Osteoblast (primary cell): ENCODE measurements at regions not wholly inside any gene's neighbourhood (a gene's known extent, or its start where the extent isn't known, plus 50 kb on each side); places are given as distances from the start of the nearest gene placed in this dataset.
"Not testable (repeated sequence)": the region's sequence is repeated elsewhere in the genome, so short reads cannot be mapped to it uniquely, and the experiment has no call there.

Experiments
- DNase-seq: peaks from one replicate; pipeline ENCODE4 v3.0.0; 2011; ENCODE audit warnings: low spot score, mixed read lengths; ENCODE audit not compliant: insufficient read length; ENCODE audit errors: missing footprints
- H2AFZ ChIP-seq: 2 replicates; pipeline ENCODE4 v1.6.0; 2011; ENCODE audit warnings: mild to moderate bottlenecking, low read length
- H3K27ac ChIP-seq: 2 replicates; pipeline ENCODE4 v1.5.1; 2011; ENCODE audit warnings: mild to moderate bottlenecking, low read depth, low read length, moderate library complexity
- H3K27me3 ChIP-seq: 2 replicates; pipeline ENCODE4 v1.6.0; 2012; ENCODE audit warnings: mild to moderate bottlenecking, control low read depth, inconsistent platforms, low read length, moderate library complexity; ENCODE audit not compliant: insufficient read depth
- H3K36me3 ChIP-seq: 2 replicates; pipeline ENCODE4 v1.5.1; 2011; ENCODE audit warnings: mild to moderate bottlenecking, low read length, control low read depth, moderate library complexity; ENCODE audit not compliant: insufficient read depth
- H3K4me1 ChIP-seq: 2 replicates; pipeline ENCODE4 v1.5.1; 2011; ENCODE audit warnings: mild to moderate bottlenecking, low read length, control low read depth, moderate library complexity; ENCODE audit not compliant: insufficient read depth
- H3K4me2 ChIP-seq: 2 replicates; pipeline ENCODE4 v1.6.0; 2011; ENCODE audit warnings: mild to moderate bottlenecking, low read length; ENCODE audit not compliant: insufficient read depth
- H3K4me3 ChIP-seq: fragments of 200-600 bp; sonication (generic); 3 replicates; pipeline ENCODE4 v1.5.1; 2012; ENCODE audit warnings: mild to moderate bottlenecking, low read length, inconsistent platforms; ENCODE audit not compliant: insufficient read depth
- H3K79me2 ChIP-seq: 2 replicates; pipeline ENCODE4 v1.6.0; 2012; ENCODE audit warnings: mild to moderate bottlenecking, low read length, control low read depth, inconsistent platforms; ENCODE audit not compliant: insufficient read depth
- H3K9me3 ChIP-seq: 2 replicates; pipeline ENCODE4 v1.5.1; 2011; ENCODE audit warnings: low read depth, low read length, control low read depth
- H4K20me1 ChIP-seq: 2 replicates; pipeline ENCODE4 v1.6.0; 2012; ENCODE audit warnings: mild to moderate bottlenecking, low read length, control low read depth; ENCODE audit not compliant: insufficient read depth
- CTCF ChIP-seq: IDR thresholded peaks from 2 replicates; pipeline ENCODE4 v1.5.1; 2011; ENCODE audit warnings: mild to moderate bottlenecking, low read depth, low read length, moderate library complexity; ENCODE audit errors: extremely low read depth

GRCh38 chr18:38790303-38790702 is 1224.7 kb upstream of the CELF4 start:
- no peak for TF ChIP-seq CTCF

GRCh38 chr18:38789141-38789540 is 1223.5 kb upstream of the CELF4 start:
- H3K9me3 ChIP-seq: peaks cover 5% of the 10 kb centered on the region

More at GRCh38 chr18:38790303-38790702, 1224.7 kb upstream of the CELF4 start:
- Histone ChIP-seq H2AFZ (no peak overlapping the region), H3K4me2 (no peak overlapping the region), H4K20me1 (no peaks in the 10 kb centered on the region), H3K36me3 (no peaks in the 10 kb centered on the region), H3K27ac (no peak overlapping the region), H3K4me1 (no peaks in the 10 kb centered on the region), H3K27me3 (no peaks in the 10 kb centered on the region), H3K79me2 (no peaks in the 10 kb centered on the region), H3K4me3 (no peak overlapping the region), H3K9me3 (peaks cover 3% of the 10 kb centered on the region)
- no peak for DNase-seq

GRCh38 chr18:38786906-38787305 is 1221.3 kb upstream of the CELF4 start:
- Histone ChIP-seq H3K4me3 (no peak overlapping the region), H3K27me3 (no peaks in the 10 kb centered on the region), H3K9me3 (peaks cover 2% of the 10 kb centered on the region), H4K20me1 (no peaks in the 10 kb centered on the region), H2AFZ (no peak overlapping the region), H3K4me1 (no peaks in the 10 kb centered on the region), H3K36me3 (no peaks in the 10 kb centered on the region), H3K4me2 (no peak overlapping the region), H3K27ac (no peak overlapping the region), H3K79me2 (no peaks in the 10 kb centered on the region)
- DNase-seq: no peak
- TF ChIP-seq CTCF: no peak

More at GRCh38 chr18:38789141-38789540, 1223.5 kb upstream of the CELF4 start:
- Histone ChIP-seq H3K27me3 (no peaks in the 10 kb centered on the region), H3K27ac (no peak overlapping the region), H3K4me1 (no peaks in the 10 kb centered on the region), H3K4me2 (no peak overlapping the region), H2AFZ (no peak overlapping the region), H3K79me2 (no peaks in the 10 kb centered on the region), H3K36me3 (no peaks in the 10 kb centered on the region), H4K20me1 (no peaks in the 10 kb centered on the region), H3K4me3 (no peak overlapping the region)
- DNase-seq: no peak
- TF ChIP-seq CTCF: no peak

GRCh38 chr18:38771620-38772019 is 1206.0 kb upstream of the CELF4 start:
- not testable (repeated sequence) for DNase-seq, H3K36me3 ChIP-seq, H3K27ac ChIP-seq, H3K9me3 ChIP-seq, H4K20me1 ChIP-seq, H3K4me3 ChIP-seq, H3K79me2 ChIP-seq, H3K4me1 ChIP-seq, H3K4me2 ChIP-seq, H2AFZ ChIP-seq, H3K27me3 ChIP-seq
